Retinal pigment epithelial cell (primary cell): ENCODE measurements at regions not wholly inside any gene's neighbourhood (a gene's known extent, or its start where the extent isn't known, plus 50 kb on each side); places are given as distances from the start of the nearest gene placed in this dataset.
"Not testable (repeated sequence)": the region's sequence is repeated elsewhere in the genome, so short reads cannot be mapped to it uniquely, and the experiment has no call there.

Source experiments
- DNase-seq: peaks from one replicate; pipeline ENCODE4 v3.0.0-alpha.2; 2010; ENCODE audit warnings: low read depth
- H3K4me3 ChIP-seq: 2 replicates; pipeline ENCODE4 v1.5.1; 2011; ENCODE audit warnings: mild to moderate bottlenecking, low read length, control low read depth, moderate library complexity
- TF ChIP-seq, protein P1 (sequence below): conservative IDR thresholded peaks from 2 replicates; pipeline ENCODE4 v1.5.1; 2011; ENCODE audit warnings: low read depth, low read length, control low read depth, inconsistent platforms

DNA sequence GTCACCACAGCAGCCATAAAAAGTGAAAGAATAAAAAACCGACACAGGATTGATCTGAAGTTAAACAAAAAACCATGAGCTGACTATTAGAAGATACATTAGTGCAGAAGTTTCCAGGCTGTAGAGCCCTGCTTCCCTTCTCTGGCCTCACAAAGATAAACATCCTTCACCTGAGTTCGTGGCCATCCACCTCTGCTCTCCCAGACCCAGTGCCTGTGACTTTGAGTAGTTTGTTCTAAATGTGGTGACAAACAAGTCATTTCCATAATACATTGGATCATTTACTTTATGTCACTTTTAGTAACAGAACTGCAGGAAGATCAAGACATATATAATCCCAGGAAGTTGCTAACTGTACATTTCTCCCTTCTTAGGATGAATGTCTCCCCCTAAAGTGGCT, 241.9 kb upstream of the MAP2 start:
- no peak for DNase-seq
- H3K4me3 ChIP-seq, result no peak overlapping the region
- TF ChIP-seq, protein P1, sequence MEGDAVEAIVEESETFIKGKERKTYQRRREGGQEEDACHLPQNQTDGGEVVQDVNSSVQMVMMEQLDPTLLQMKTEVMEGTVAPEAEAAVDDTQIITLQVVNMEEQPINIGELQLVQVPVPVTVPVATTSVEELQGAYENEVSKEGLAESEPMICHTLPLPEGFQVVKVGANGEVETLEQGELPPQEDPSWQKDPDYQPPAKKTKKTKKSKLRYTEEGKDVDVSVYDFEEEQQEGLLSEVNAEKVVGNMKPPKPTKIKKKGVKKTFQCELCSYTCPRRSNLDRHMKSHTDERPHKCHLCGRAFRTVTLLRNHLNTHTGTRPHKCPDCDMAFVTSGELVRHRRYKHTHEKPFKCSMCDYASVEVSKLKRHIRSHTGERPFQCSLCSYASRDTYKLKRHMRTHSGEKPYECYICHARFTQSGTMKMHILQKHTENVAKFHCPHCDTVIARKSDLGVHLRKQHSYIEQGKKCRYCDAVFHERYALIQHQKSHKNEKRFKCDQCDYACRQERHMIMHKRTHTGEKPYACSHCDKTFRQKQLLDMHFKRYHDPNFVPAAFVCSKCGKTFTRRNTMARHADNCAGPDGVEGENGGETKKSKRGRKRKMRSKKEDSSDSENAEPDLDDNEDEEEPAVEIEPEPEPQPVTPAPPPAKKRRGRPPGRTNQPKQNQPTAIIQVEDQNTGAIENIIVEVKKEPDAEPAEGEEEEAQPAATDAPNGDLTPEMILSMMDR, result no peak

GRCh38 chr2:209186886-209187285, 237.0 kb upstream of the MAP2 start:
- not testable (repeated sequence) for DNase-seq, H3K4me3 ChIP-seq

- H3K4me3 ChIP-seq, result no peak overlapping the region
- TF ChIP-seq, protein P1, result no peak
- DNase-seq, result no peak
Observed at GRCh38 chr2:209189893-209190292, 234.0 kb upstream of the MAP2 start.

GRCh38 chr2:209191139-209191538, 232.7 kb upstream of the MAP2 start:
- TF ChIP-seq, protein P1, result no peak
- DNase-seq, result no peak
- no peak overlapping the region for H3K4me3 ChIP-seq

DNA sequence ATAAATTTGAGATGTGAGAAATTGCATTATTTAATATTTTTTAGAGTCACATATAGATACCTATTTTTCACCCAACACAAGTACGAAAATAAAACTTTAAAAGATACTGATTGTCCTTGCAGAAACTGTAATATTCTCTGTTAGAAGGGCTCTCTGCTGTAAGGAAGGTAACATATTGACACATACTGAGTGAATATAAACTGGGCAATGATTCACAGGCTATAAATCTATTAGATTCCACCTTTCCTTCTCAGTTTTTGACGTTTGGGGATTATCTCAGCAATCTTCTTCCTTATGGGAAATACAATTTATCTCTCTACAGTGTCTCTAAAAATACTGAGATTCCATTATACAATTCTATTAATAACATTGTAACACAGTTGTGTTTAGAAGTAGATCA, 229.1 kb upstream of the MAP2 start:
- DNase-seq, result no peak
- TF ChIP-seq, protein P1, result no peak

DNA sequence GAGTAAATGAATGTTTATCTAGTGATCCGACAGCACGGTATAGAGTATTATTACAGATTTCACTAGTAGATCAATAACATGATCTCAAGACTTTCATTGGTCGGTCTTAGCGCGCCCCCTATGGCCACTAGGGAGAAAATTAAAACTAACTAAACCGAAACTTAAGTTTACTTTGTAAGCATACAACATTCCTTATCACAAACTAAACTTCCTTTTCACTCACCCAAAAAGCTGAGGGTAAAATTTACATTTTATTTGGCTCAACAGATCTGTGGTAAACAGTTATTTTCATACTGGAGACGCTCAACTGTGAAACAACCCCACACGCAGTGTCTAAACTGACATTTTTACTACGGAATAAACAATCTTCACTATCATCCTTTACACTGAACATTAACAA, 215.6 kb upstream of the MAP2 start:
- peak; percentile 0 for DNase-seq
- no peak overlapping the region for H3K4me3 ChIP-seq

More for the DNA sequence above, 229.1 kb upstream of the MAP2 start:
- H3K4me3 ChIP-seq, result no peak overlapping the region

DNA sequence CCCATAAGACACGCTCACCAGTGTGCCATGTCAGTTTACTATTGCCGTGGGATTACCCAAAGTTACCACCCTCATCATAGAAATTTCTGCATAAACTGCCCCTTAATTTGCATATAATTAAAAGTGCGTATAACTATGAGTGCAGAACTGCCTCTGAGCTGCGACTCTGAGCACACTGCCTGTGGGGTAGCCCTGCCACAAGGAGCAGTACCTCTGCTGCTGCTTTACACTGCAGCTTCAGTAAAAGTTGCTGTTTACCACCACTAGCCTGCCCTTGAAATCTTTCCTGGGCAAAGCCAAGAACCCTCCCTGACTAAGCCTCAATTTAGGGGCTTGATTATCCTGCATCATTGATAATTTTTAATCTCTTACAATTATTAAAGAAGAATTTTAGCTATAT, 213.9 kb upstream of the MAP2 start:
- TF ChIP-seq, protein P1, result no peak
- H3K4me3 ChIP-seq, result no peak overlapping the region
- no peak for DNase-seq

More for the DNA sequence above, 215.6 kb upstream of the MAP2 start:
- TF ChIP-seq, protein P1, result peak; percentile 63

- DNase-seq, result no peak
- TF ChIP-seq, protein P1, result no peak
- H3K4me3 ChIP-seq, result no peak overlapping the region
Observed at GRCh38 chr2:209230560-209230959, 193.3 kb upstream of the MAP2 start.
